PC-3 (cell line): ENCODE measurements at regions not wholly inside any gene's neighbourhood (a gene's known extent, or its start where the extent isn't known, plus 50 kb on each side); places are given as distances from the start of the nearest gene placed in this dataset.

Experiments used
- ATAC-seq: fragments of 200-7000 bp; cut with Tn5 transposase; 2 replicates; pipeline ENCODE4 v1.9.1; 2020; ENCODE audit warnings: mild to moderate bottlenecking, moderate library complexity
- BruUV-seq: library from RNA; stranded (reverse); fragments of 400-500 nt; replicated peaks from 2 replicates; lab custom pipeline; 2021; lab: Mats Ljungman, UMichigan
- CTCF ChIA-PET: fragments of 300-600 bp; sonication (Branson Sonifier 250); formaldehyde crosslinking; loops from one replicate; lab custom pipeline; 2022; ENCODE audit warnings: antibody characterized with exemption; lab: Charles Lee
- POLR2A ChIA-PET: fragments of 300-600 bp; sonication (Branson Sonifier 250); formaldehyde crosslinking; loops from one replicate; lab custom pipeline; 2022; ENCODE audit warnings: antibody characterized with exemption; ENCODE audit not compliant: unreplicated experiment; lab: Charles Lee
- DNase-seq: peaks from one replicate; pipeline ENCODE4 v3.0.0-alpha.2; 2015
- H2AFZ ChIP-seq: fragments of 300-600 bp; sonication (generic); 2 replicates; pipeline ENCODE4 v1.6.0; 2016; ENCODE audit warnings: antibody characterized with exemption, low read length
- H3F3A ChIP-seq: fragments of 300-600 bp; sonication (generic); one replicate; pipeline ENCODE4 v1.6.0; 2017; ENCODE audit warnings: antibody characterized with exemption, low read length, control low read depth, mild to moderate bottlenecking; ENCODE audit not compliant: unreplicated experiment
- H3K27ac ChIP-seq: fragments of 300-600 bp; sonication (generic); 2 replicates; pipeline ENCODE4 v1.5.1; 2016; ENCODE audit warnings: mild to moderate bottlenecking, low read length
- H3K27me3 ChIP-seq: fragments of 300-600 bp; sonication (generic); 2 replicates; pipeline ENCODE4 v1.6.1; 2016; ENCODE audit warnings: low read length, mixed read lengths
- H3K36me3 ChIP-seq: fragments of 300-600 bp; sonication (generic); 2 replicates; pipeline ENCODE4 v1.6.1; 2016; ENCODE audit warnings: low read depth, mixed run types, low read length, mixed read lengths
- H3K4me1 ChIP-seq: fragments of 300-600 bp; sonication (generic); 2 replicates; pipeline ENCODE4 v1.5.1; 2016; ENCODE audit warnings: low read length; ENCODE audit not compliant: insufficient read depth
- H3K4me2 ChIP-seq: fragments of 300-600 bp; sonication (generic); 2 replicates; pipeline ENCODE4 v1.6.0; 2016; ENCODE audit warnings: low read length
- H3K4me3 ChIP-seq: fragments of 300-600 bp; sonication (generic); 2 replicates; pipeline ENCODE4 v1.5.1; 2016; ENCODE audit warnings: mild to moderate bottlenecking, low read length, mixed read lengths
- H3K79me2 ChIP-seq: fragments of 300-600 bp; sonication (generic); 2 replicates; pipeline ENCODE4 v1.6.1; 2017; ENCODE audit warnings: low read length, mixed read lengths
- H3K9ac ChIP-seq: fragments of 300-600 bp; sonication (generic); 2 replicates; pipeline ENCODE4 v1.6.0; 2016; ENCODE audit warnings: mild to moderate bottlenecking, low read length
- H3K9me2 ChIP-seq: fragments of 300-600 bp; sonication (generic); replicated peaks from 2 replicates; pipeline ENCODE4 v1.6.1; 2016; ENCODE audit warnings: mixed run types, low read length, mixed read lengths
- H3K9me3 ChIP-seq: fragments of 300-600 bp; sonication (generic); 2 replicates; pipeline ENCODE4 v1.6.1; 2016; ENCODE audit warnings: low read length, mixed read lengths
- H4K20me1 ChIP-seq: fragments of 300-600 bp; sonication (generic); 2 replicates; pipeline ENCODE4 v1.6.1; 2016; ENCODE audit warnings: low read length, mixed read lengths
- EZH2 ChIP-seq: fragments of 300-600 bp; sonication (generic); IDR thresholded peaks from one replicate; pipeline ENCODE4 v1.6.1; 2017; ENCODE audit warnings: antibody characterized with exemption, mild to moderate bottlenecking, low read length; ENCODE audit not compliant: unreplicated experiment
- EZH2phosphoT487 ChIP-seq: fragments of 300-600 bp; sonication (generic); IDR thresholded peaks from 2 replicates; pipeline ENCODE4 v1.6.1; 2018; ENCODE audit warnings: mild to moderate bottlenecking, antibody characterized with exemption, low read length, borderline replicate concordance
- intact Hi-C: fragments of 100-400 bp; cut with micrococcal nuclease; formaldehyde crosslinking; loops from 2 replicates; pipeline ENCODE4 v1.9.0; 2023
- TF ChIP-seq, protein P1 (sequence below): fragments of 300-600 bp; sonication (generic); conservative IDR thresholded peaks from 2 replicates; pipeline ENCODE4 v1.5.1; 2017; ENCODE audit warnings: antibody characterized with exemption, low read depth, mild to moderate bottlenecking, low read length

- TF ChIP-seq EZH2 (no peak), EZH2phosphoT487 (no peak)
- TF ChIP-seq, protein P1, sequence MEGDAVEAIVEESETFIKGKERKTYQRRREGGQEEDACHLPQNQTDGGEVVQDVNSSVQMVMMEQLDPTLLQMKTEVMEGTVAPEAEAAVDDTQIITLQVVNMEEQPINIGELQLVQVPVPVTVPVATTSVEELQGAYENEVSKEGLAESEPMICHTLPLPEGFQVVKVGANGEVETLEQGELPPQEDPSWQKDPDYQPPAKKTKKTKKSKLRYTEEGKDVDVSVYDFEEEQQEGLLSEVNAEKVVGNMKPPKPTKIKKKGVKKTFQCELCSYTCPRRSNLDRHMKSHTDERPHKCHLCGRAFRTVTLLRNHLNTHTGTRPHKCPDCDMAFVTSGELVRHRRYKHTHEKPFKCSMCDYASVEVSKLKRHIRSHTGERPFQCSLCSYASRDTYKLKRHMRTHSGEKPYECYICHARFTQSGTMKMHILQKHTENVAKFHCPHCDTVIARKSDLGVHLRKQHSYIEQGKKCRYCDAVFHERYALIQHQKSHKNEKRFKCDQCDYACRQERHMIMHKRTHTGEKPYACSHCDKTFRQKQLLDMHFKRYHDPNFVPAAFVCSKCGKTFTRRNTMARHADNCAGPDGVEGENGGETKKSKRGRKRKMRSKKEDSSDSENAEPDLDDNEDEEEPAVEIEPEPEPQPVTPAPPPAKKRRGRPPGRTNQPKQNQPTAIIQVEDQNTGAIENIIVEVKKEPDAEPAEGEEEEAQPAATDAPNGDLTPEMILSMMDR = no peak
- ChIA-PET CTCF (no interaction called here), POLR2A (no interaction called here)
- Histone ChIP-seq H3K9me2 (no peaks in the 10 kb centered on the region), H3K27me3 (no peaks in the 10 kb centered on the region), H4K20me1 (no peaks in the 10 kb centered on the region), H3K4me1 (peaks cover 15% of the 10 kb centered on the region), H3K4me3 (no peak overlapping the region), H3K9me3 (no peaks in the 10 kb centered on the region), H3F3A (no peaks in the 10 kb centered on the region), H3K9ac (no peak overlapping the region), H3K79me2 (no peaks in the 10 kb centered on the region), H3K27ac (no peak overlapping the region), H2AFZ (no peak overlapping the region), H3K4me2 (no peak overlapping the region), H3K36me3 (no peaks in the 10 kb centered on the region)
- DNase-seq = no peak
- intact Hi-C loops = no loop called here
- ATAC-seq = no peak
- BruUV-seq = no TSS peak
Measured at GRCh38 chr6:21868226-21868625, 274.7 kb downstream of the SOX4 start.

DNA sequence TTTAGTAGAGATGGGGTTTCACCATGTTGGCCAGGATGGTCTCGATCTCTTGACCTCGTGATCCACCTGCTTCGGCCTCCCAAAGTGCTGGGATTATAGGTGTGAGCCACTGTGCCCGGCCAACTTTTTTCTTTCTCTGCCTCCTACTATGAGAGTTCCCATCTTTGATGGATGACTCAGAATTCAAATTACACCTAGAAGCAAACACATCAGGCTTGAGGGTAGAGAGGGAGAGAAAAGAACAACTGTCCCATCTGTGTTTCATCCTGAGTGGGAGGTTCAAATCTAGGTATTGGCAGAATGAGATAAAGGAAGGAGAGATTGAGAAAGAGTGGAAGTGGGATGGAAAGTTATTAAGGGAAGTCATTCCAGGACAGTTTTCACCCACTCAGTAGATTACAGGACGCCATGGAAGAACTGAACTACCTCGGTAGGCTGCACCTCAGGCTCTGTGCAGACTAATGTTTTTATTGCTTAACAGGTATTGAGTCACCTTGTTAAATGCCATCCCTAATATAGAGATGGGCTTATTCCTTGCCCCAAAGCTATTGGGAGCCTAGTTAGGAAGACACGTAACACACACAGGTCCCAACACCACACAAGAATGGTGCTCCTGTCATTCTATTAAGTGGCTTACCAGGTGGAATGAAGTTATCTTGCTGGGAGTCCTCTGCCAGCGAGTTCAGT lies 275.7 kb downstream of the SOX4 start:
- BruUV-seq = no TSS peak
- ChIA-PET POLR2A (no interaction called here), CTCF (no interaction called here)
- Histone ChIP-seq H3F3A (no peaks in the 10 kb centered on the region), H3K9me2 (no peaks in the 10 kb centered on the region), H3K27ac (peak overlapping the region; percentile 37), H3K4me1 (peaks cover 25% of the 10 kb centered on the region), H3K4me2 (peak overlapping the region; percentile 56), H3K36me3 (no peaks in the 10 kb centered on the region), H3K4me3 (no peak overlapping the region), H3K9me3 (no peaks in the 10 kb centered on the region), H4K20me1 (no peaks in the 10 kb centered on the region), H3K9ac (no peak overlapping the region), H2AFZ (no peak overlapping the region), H3K79me2 (no peaks in the 10 kb centered on the region), H3K27me3 (no peaks in the 10 kb centered on the region)
- ATAC-seq (peak; percentile 67), DNase-seq (peak; percentile 85)
- TF ChIP-seq, protein P1 = no peak
- TF ChIP-seq EZH2 (no peak), EZH2phosphoT487 (no peak)
- intact Hi-C loops = no loop called here

GRCh38 chr6:21870076-21870730 lies 276.7 kb downstream of the SOX4 start:
- intact Hi-C loops = no loop called here

More at GRCh38 chr6:21870076-21870730, 276.7 kb downstream of the SOX4 start:
- H3K4me2 ChIP-seq = no peak overlapping the region
- no peaks in the 10 kb centered on the region for H3F3A ChIP-seq
- no peaks in the 10 kb centered on the region for H3K79me2 ChIP-seq
- peaks cover 28% of the 10 kb centered on the region for H3K4me1 ChIP-seq
- DNase-seq (no peak), ATAC-seq (no peak)
- no peak overlapping the region for H3K4me3 ChIP-seq
- TF ChIP-seq, protein P1 = no peak
- no peak for TF ChIP-seq EZH2phosphoT487
- TF ChIP-seq EZH2 = no peak
- no peaks in the 10 kb centered on the region for H3K9me3 ChIP-seq
- no peak overlapping the region for H3K27ac ChIP-seq
- POLR2A ChIA-PET = no interaction called here
- no peaks in the 10 kb centered on the region for H3K36me3 ChIP-seq
- no peaks in the 10 kb centered on the region for H3K27me3 ChIP-seq
- no TSS peak for BruUV-seq
- CTCF ChIA-PET = no interaction called here
- H2AFZ ChIP-seq = no peak overlapping the region
- H3K9ac ChIP-seq = no peak overlapping the region
- no peaks in the 10 kb centered on the region for H3K9me2 ChIP-seq
- H4K20me1 ChIP-seq = no peaks in the 10 kb centered on the region
